ENCODE measurements at regions not wholly inside any gene's neighbourhood (a gene's known extent, or its start where the extent isn't known, plus 50 kb on each side); places are given as distances from the start of the nearest gene placed in this dataset.

DNA sequence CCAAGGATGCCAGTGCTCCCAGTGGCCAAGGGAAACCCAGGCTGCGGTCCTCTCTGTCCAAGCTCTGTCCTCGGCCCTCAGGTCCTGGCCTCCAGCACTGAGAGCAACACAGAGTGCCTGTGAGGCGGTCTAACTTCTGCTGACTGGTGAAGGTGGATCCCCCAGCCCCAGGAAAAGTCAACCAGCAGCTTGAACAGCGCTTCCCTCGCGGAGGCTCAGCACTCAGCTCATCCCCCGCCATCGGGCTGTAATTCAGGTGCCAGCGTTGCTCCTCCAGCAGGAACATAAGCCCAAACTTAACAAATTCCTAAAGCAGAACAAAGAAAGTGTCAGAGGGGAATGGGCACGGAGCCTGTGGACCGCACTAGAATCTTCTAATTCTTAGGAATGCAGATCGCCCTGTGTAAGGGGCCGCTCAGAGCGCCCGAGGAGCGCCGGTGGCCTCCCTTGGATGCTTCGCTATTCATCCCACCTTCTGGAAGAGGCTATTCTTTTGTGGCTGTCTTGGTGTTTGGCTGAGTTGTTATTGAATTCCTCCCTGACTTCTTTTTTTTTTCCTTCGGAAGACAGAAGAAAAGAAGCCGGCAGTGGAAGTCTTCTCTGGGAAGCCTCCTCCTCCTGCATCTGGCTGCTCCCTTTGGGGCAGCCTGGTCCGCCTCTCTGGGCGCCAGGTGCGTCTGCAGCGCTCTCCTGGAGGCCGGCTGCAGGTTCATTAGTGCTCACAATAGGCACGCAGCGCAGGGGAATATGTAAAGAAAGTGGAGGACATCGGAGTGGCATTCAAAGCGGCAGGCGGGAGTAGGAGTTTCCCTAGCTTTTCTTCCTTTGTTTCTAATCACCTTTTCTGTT is 905.6 kb downstream of the TSN start:
- Mint-ChIP-seq H3K9me3 (ENCODE audit: insufficient read depth) (no peaks in the 10 kb centered on the region), H3K4me1 (no peaks in the 10 kb centered on the region), H3K4me3 (no peak overlapping the region), H3K27me3 (no peaks in the 10 kb centered on the region), H3K27ac (no peak overlapping the region)
- H3K27me3 ChIP-seq (replicated peaks in 1 of 4; ENCODE audit: control extremely low read depth in 1 of 4, control insufficient read depth in 3 of 4, insufficient read depth in 4 of 4, low read length in 3 of 4), result peaks cover 0 to 4% (median 0%) of the 10 kb centered on the region in 4 experiments
- ChIA-PET CTCF (no interaction called here), POLR2A (no interaction called here)
- H3K27ac ChIP-seq (ENCODE audit: low read length in 2 of 2), result no peak overlapping the region
- H3K4me3 ChIP-seq (ENCODE audit: control extremely low read depth in 1 of 5, extremely low read depth in 1 of 5, insufficient read depth in 1 of 5, low read depth in 2 of 5, low read length in 4 of 5), result no peak overlapping the region
- no peak for TF ChIP-seq EZH2 (IDR thresholded peaks at IDR 0.05; ENCODE audit: borderline replicate concordance, insufficient read depth, low read depth, low read length, poor library complexity, severe bottlenecking)
- TF ChIP-seq, protein P1, sequence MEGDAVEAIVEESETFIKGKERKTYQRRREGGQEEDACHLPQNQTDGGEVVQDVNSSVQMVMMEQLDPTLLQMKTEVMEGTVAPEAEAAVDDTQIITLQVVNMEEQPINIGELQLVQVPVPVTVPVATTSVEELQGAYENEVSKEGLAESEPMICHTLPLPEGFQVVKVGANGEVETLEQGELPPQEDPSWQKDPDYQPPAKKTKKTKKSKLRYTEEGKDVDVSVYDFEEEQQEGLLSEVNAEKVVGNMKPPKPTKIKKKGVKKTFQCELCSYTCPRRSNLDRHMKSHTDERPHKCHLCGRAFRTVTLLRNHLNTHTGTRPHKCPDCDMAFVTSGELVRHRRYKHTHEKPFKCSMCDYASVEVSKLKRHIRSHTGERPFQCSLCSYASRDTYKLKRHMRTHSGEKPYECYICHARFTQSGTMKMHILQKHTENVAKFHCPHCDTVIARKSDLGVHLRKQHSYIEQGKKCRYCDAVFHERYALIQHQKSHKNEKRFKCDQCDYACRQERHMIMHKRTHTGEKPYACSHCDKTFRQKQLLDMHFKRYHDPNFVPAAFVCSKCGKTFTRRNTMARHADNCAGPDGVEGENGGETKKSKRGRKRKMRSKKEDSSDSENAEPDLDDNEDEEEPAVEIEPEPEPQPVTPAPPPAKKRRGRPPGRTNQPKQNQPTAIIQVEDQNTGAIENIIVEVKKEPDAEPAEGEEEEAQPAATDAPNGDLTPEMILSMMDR (IDR thresholded peaks at IDR 0.05), result no peak
- H3K79me2 ChIP-seq (ENCODE audit: control insufficient read depth, insufficient read depth, low read length), result no peaks in the 10 kb centered on the region
- H3K4me2 ChIP-seq (replicated peaks; ENCODE audit: low read depth, low read length, poor library complexity, severe bottlenecking), result no peak overlapping the region
- DNase-seq (no peak), ATAC-seq (ENCODE audit: low read depth) (no peak)
- WGBS (ENCODE audit: insufficient coverage), result 29% methylated on average over 22 of the region's 30 CpGs
- no peaks in the 10 kb centered on the region for H3K36me3 ChIP-seq (replicated peaks in 1 of 2; ENCODE audit: control extremely low read depth in 1 of 2, control insufficient read depth in 1 of 2, extremely low read depth in 1 of 2, insufficient read depth in 2 of 2, low read length in 1 of 2)
- H2AFZ ChIP-seq (ENCODE audit: insufficient read depth, low read depth, low read length, poor library complexity, severe bottlenecking), result no peak overlapping the region
- intact Hi-C loops (cut with micrococcal nuclease), result no loop called here
- H3K4me1 ChIP-seq (ENCODE audit: control insufficient read depth in 2 of 2, insufficient read depth in 2 of 2, low read length in 2 of 2), result no peaks in the 10 kb centered on the region
- H4K20me1 ChIP-seq (ENCODE audit: control insufficient read depth, insufficient read depth, low read length, poor library complexity, severe bottlenecking), result no peaks in the 10 kb centered on the region
- peaks cover 0 to 12% (median 0%) of the 10 kb centered on the region in 3 donors for H3K9me3 ChIP-seq (ENCODE audit: control extremely low read depth in 1 of 3, control insufficient read depth in 2 of 3, insufficient read depth in 1 of 3, low read length in 2 of 3)
- no peak overlapping the region for H3K9ac ChIP-seq (ENCODE audit: low read length)

DNA sequence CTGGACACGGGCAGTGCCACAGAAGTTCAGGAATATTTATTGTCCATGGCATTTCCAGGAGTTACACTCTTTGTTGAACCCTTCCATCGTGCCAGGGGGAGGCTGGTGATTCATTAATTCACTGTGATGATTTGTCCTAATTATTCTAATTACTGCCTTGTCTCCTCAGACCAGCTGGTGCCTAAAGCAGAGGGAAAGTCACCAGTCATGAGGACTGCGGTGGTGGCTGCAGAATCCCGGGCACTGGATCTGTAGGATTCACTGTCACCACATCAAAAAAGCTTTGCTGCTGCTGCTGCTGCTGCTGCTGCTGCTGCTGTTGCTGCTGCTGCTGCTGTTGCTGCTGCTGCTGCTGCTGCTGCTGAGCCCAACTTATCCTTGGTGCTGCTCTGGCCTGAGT is 908.2 kb downstream of the TSN start:
- ChIA-PET POLR2A (no interaction called here), CTCF (no interaction called here)
- 87% methylated on average over 3 of the region's 4 CpGs for WGBS (ENCODE audit: insufficient coverage)
- Histone ChIP-seq H3K4me1 (ENCODE audit: control insufficient read depth in 2 of 2, insufficient read depth in 2 of 2, low read length in 2 of 2) (no peaks in the 10 kb centered on the region), H2AFZ (ENCODE audit: insufficient read depth, low read depth, low read length, poor library complexity, severe bottlenecking) (no peak overlapping the region), H3K79me2 (ENCODE audit: control insufficient read depth, insufficient read depth, low read length) (no peaks in the 10 kb centered on the region), H3K36me3 (replicated peaks in 1 of 2; ENCODE audit: control extremely low read depth in 1 of 2, control insufficient read depth in 1 of 2, extremely low read depth in 1 of 2, insufficient read depth in 2 of 2, low read length in 1 of 2) (no peaks in the 10 kb centered on the region), H3K4me2 (replicated peaks; ENCODE audit: low read depth, low read length, poor library complexity, severe bottlenecking) (no peak overlapping the region), H4K20me1 (ENCODE audit: control insufficient read depth, insufficient read depth, low read length, poor library complexity, severe bottlenecking) (no peaks in the 10 kb centered on the region), H3K9me3 (ENCODE audit: control extremely low read depth in 1 of 3, control insufficient read depth in 2 of 3, insufficient read depth in 1 of 3, low read length in 2 of 3) (peaks cover 0 to 12% (median 0%) of the 10 kb centered on the region in 3 donors), H3K4me3 (ENCODE audit: control extremely low read depth in 1 of 5, extremely low read depth in 1 of 5, insufficient read depth in 1 of 5, low read depth in 2 of 5, low read length in 4 of 5) (no peak overlapping the region), H3K27me3 (replicated peaks in 1 of 4; ENCODE audit: control extremely low read depth in 1 of 4, control insufficient read depth in 3 of 4, insufficient read depth in 4 of 4, low read length in 3 of 4) (peaks cover 0 to 4% (median 0%) of the 10 kb centered on the region in 4 experiments), H3K27ac (ENCODE audit: low read length in 2 of 2) (no peak overlapping the region), H3K9ac (ENCODE audit: low read length) (no peak overlapping the region)
- no peak for DNase-seq
- Mint-ChIP-seq H3K4me3 (no peak overlapping the region), H3K4me1 (no peaks in the 10 kb centered on the region), H3K27ac (no peak overlapping the region), H3K27me3 (no peaks in the 10 kb centered on the region), H3K9me3 (ENCODE audit: insufficient read depth) (no peaks in the 10 kb centered on the region)
- intact Hi-C loops (cut with micrococcal nuclease), result no loop called here
- TF ChIP-seq EZH2 (IDR thresholded peaks at IDR 0.05; ENCODE audit: borderline replicate concordance, insufficient read depth, low read depth, low read length, poor library complexity, severe bottlenecking), result no peak
- TF ChIP-seq, protein P1 (IDR thresholded peaks at IDR 0.05), result no peak
- no peak for ATAC-seq (ENCODE audit: low read depth)
